Caki2 (cell line): ENCODE measurements at regions not wholly inside any gene's neighbourhood (a gene's known extent, or its start where the extent isn't known, plus 50 kb on each side); places are given as distances from the start of the nearest gene placed in this dataset.

ENCODE experiments used
- DNase-seq: peaks from one replicate; pipeline ENCODE4 v3.0.0-alpha.2; 2015; ENCODE audit warnings: low read depth
- in situ Hi-C: cut with HindIII; loops from 2 replicates; pipeline ENCODE4 v1.10.0; 2016; ENCODE audit warnings: low sequenced_read_pairs, low pct_unique_long_range_greater_than_20kb, mixed read lengths

DNA sequence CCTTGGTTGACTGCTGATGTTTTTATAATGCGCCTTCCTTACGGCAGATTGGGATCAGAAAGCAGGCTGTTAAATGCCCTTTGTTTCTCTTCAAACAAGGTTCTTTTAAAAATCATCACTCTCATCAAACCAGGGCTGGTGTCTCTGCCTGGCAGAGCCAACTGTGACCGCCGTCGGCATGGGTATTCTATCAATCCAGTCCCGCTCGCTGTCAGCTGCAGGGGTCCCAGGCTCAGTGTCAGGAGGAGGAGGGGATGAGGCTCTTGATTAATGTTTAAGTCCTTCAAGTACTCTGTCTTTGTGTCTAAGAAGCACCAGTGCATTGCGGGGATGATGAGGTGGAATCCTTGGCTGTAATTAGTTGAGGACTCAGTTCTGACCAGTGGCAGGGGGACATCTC is 348.1 kb downstream of the RNF144A start:
- no peak for DNase-seq
- in situ Hi-C loops = no loop called here

- DNase-seq = no peak
- in situ Hi-C loops = no loop called here
Measured at GRCh38 chr2:7269106-7269643, 352.0 kb downstream of the RNF144A start.

GRCh38 chr2:7270011-7270431 is 352.8 kb downstream of the RNF144A start:
- in situ Hi-C loops = no loop called here
- no peak for DNase-seq

DNA sequence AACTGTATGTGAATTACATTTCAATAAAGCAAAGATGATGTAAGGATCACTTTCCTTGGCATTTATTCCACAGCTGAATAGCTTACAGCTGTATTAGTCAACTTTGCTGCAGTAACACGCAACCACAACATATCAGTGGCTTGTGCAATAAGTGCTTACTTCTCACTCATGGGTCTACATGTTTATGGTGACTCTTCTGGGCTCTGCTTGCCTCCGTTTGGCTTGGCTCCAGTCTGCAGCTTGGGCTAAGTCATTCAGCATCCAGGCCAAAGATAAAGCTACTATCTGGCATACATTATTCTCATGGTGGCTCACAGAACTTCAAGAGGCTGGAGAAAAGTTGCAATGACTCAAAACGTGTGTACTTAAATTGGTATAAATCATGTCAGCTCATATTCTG is 355.0 kb downstream of the RNF144A start:
- DNase-seq = no peak
- in situ Hi-C loops = no loop called here

DNA sequence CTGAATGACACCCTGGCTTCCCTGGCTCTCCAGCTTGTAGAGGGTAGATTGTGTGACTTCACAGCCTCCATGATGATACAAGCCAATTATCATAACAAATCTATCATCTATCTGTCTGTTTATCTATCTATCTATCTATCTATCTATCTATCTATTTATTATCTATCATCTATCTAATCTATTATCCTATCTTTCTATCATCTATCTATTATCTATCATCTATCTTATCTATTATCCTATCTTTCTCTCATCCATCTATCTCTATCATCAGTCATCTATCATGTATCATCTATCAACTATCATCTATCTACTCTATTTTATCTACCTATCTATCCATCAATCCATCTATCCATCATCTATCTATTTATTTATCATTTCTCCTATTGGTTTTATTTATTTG is 361.8 kb downstream of the RNF144A start:
- DNase-seq = no peak
- in situ Hi-C loops = no loop called here

- DNase-seq = no peak
- in situ Hi-C loops = no loop called here
Measured at GRCh38 chr2:7279421-7279949, 362.3 kb downstream of the RNF144A start.

GRCh38 chr2:7280790-7281189 is 363.6 kb downstream of the RNF144A start:
- in situ Hi-C loops = no loop called here
- no peak for DNase-seq

GRCh38 chr2:7281231-7282201 is 364.3 kb downstream of the RNF144A start:
- in situ Hi-C loops = no loop called here
- DNase-seq = no peak

DNA sequence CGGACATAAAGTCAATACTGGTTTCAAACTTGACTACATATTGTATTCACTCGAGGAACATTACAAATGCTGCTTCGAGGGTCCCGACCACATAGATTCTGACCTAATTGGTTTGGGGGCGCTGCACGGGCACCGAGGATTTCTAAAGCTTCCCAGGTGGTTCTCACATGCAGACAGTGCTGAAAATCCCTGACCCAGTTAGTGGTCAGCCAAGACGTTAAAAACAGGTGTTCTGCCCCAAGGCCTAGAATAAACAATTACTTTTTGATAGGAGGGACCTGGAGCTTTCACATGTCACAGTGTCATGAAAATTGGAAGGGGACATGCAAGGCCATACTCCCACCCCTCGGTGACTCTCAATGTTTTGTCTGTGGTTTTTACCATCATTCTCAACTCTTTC is 368.9 kb downstream of the RNF144A start:
- DNase-seq = no peak
- in situ Hi-C loops = no loop called here

GRCh38 chr2:7288484-7288883 is 371.3 kb downstream of the RNF144A start:
- in situ Hi-C loops = no loop called here
- DNase-seq = no peak

DNA sequence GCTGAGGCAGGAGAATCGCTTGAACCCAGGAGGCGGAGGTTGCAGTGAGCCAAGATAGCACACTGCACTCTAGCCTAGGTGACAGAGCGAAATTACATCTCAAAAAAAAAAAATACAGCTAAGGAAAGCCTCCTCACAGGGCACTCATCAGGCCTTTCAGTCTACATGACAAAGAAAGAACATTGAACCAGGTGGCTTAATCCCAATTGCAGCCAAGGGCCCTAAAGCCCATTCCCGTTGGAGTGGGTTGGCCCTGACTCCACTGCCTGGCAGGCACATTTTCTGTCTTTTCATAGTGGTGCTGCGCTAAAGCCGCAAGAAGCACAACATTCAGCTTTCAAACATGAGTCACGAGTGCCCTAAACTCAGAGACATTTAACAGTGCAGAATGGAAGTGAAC is 372.5 kb downstream of the RNF144A start:
- no peak for DNase-seq
- in situ Hi-C loops = no loop called here

DNA sequence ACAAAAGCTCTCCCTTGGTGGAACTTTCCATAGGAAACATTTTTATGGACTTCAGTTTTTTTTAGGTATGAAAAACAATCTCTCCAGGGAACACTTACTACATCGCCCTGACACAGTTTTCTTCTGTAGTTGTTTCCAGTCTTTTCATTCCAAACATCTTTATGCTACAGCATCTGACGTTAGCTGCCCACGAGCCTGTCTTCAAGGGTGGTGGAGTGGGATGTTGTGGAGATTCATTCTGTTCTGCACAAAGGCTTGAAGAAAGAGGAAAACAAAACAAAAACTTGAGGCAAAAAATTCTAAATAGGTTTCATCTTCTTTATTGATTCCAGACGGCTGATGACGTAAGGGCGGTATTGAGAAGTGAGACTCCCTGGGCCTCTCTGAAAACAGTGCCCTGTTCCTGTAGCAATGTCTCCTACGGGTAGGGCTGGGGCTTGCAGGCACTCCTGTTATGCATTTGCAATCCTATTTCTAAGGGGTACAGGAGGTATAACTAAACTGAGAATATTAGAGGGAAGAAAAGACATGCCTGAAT is 375.0 kb downstream of the RNF144A start:
- no peak for DNase-seq
- in situ Hi-C loops = no loop called here

- in situ Hi-C loops = no loop called here
- DNase-seq = no peak
Measured at GRCh38 chr2:7309582-7309981, 392.4 kb downstream of the RNF144A start.

DNA sequence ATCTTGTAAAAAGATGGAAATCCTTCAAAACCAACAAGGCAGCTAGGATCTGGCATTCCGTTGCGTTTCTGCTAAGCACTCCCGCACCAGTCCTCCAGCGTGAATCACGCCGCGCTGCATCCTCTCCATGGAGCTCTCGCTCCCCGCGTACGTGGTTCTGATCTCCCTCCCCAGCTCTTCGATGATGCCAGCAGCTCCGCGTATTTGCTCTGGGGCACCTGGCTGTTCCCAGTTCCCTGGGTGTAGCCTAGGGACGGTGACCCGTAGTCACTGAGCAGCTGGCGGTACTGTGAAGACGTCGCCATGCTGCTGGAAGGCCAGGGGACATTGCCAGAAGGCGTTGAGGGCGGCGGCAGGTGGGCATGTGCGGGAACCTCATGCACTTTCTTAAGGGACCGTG is 407.5 kb downstream of the RNF144A start:
- in situ Hi-C loops = no loop called here
- no peak for DNase-seq

DNA sequence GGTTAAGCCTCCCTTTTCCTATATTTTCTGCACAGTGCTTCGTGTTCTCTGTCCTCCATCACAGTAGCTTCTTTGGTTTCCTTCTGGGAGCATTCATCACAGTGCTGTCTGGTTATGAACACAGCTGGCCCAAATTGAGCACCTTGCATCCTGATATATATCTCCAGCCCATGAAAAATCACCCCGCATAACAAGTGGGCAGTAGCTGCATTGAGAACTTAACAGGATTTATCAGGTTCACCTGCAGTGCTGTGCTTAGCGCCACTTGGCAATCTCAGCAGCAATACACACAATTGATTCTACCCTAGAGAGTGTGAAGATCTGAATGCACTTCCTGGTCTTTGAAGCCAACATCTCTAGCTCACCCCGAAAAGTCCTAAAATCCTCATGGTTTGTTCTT is 408.0 kb downstream of the RNF144A start:
- no peak for DNase-seq
- in situ Hi-C loops = no loop called here

GRCh38 chr2:7329465-7329864 is 412.3 kb downstream of the RNF144A start:
- DNase-seq = no peak
- in situ Hi-C loops = no loop called here

DNA sequence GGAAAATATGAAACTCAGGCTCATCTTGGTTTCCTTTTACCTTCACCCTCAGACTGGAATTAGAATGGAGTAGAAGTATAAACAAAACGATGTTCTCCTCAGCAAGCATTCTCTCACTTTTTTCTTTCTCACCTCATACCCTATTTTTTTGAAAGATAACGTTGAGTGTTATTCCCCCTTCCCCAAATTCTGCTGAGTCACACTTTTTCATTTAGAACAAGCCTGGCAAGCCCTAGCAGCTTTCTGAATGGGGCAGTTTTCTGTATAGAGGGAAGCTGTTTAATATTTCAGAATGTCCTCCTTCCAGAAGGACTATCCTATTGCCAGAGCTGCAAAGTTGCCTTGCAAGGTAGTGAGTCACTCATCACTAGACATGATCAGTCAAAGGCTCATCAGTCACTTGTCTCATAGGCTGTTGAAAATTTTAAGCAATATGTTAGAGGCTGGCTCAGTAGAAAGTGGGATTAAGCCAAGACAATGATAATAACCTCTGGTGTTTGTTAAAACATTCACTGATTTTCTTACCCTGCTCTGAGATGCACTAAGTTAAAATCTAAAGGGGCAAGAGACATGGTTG is 416.1 kb downstream of the RNF144A start:
- no peak for DNase-seq
- in situ Hi-C loops = no loop called here

DNA sequence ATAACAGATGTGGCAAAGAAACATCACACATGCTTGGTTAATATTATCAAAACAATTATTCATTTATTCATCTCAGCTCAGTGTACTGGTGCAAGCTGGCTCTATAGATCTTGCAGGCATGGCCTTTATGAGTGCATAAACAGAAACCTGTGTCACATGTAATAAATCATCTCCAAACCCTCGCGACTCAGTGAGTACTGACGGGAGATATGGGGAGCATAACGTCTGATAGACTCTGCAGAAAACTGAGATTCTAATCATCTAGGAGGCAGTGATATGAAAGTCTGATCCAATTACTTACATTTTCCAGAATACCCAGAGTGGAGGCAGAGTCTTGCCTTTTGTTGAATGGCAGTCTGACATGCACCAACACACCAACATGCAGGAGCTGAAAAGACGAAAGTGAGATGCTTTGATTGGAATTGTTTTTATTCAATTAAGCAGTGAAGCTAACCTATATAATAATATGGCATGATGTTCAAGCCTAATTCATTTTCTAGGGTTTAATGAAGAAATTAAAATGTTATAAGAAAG is 416.8 kb downstream of the RNF144A start:
- no peak for DNase-seq
- in situ Hi-C loops = no loop called here

GRCh38 chr2:7338961-7339360 is 421.7 kb downstream of the RNF144A start:
- no peak for DNase-seq
- in situ Hi-C loops = no loop called here
